OCI-LY1 (cell line): ENCODE measurements at regions not wholly inside any gene's neighbourhood (a gene's known extent, or its start where the extent isn't known, plus 50 kb on each side); places are given as distances from the start of the nearest gene placed in this dataset.

Experiments used
- H2AFZ ChIP-seq: fragments of 200-600 bp; sonication (generic), shearing (Covaris generic); 2 replicates; pipeline ENCODE4 v1.6.0; 2014; ENCODE audit warnings: antibody characterized with exemption, mild to moderate bottlenecking, low read length
- H3F3A ChIP-seq: fragments of 200-600 bp; sonication (generic), shearing (Covaris generic); 2 replicates; pipeline ENCODE4 v1.6.0; 2014; ENCODE audit warnings: mild to moderate bottlenecking, antibody characterized with exemption, low read length, moderate library complexity; ENCODE audit not compliant: insufficient read depth
- H3K27ac ChIP-seq: fragments of 200-600 bp; sonication (generic); 2 replicates; pipeline ENCODE4 v1.5.1; 2014; ENCODE audit warnings: low read length, mixed run types, mild to moderate bottlenecking, low read depth; ENCODE audit not compliant: poor library complexity, severe bottlenecking
- H3K27me3 ChIP-seq: fragments of 200-600 bp; sonication (generic); 2 replicates; pipeline ENCODE4 v1.6.0; 2014; ENCODE audit warnings: antibody characterized with exemption, mild to moderate bottlenecking, low read length, moderate library complexity; ENCODE audit not compliant: insufficient read depth
- H3K36me3 ChIP-seq: fragments of 200-600 bp; sonication (generic); 2 replicates; pipeline ENCODE4 v1.6.1; 2014; ENCODE audit warnings: mild to moderate bottlenecking, antibody characterized with exemption, low read length, moderate library complexity, mixed read lengths; ENCODE audit not compliant: insufficient read depth
- H3K4me1 ChIP-seq: fragments of 200-600 bp; sonication (generic); 2 replicates; pipeline ENCODE4 v1.5.1; 2014; ENCODE audit warnings: mild to moderate bottlenecking, low read length, moderate library complexity; ENCODE audit not compliant: insufficient read depth, severe bottlenecking
- H3K4me2 ChIP-seq: fragments of 200-600 bp; sonication (generic), shearing (Covaris generic); 2 replicates; pipeline ENCODE4 v1.6.1; 2014; ENCODE audit warnings: low read length
- H3K4me3 ChIP-seq: fragments of 200-600 bp; sonication (generic); 2 replicates; pipeline ENCODE4 v1.5.1; 2014; ENCODE audit warnings: low read length, low read depth, mild to moderate bottlenecking, mixed read lengths; ENCODE audit not compliant: poor library complexity, severe bottlenecking
- H3K79me2 ChIP-seq: fragments of 200-600 bp; shearing (Covaris generic); 2 replicates; pipeline ENCODE4 v1.6.1; 2016; ENCODE audit warnings: mixed run types, low read length, mixed read lengths; ENCODE audit not compliant: insufficient read depth
- H3K9ac ChIP-seq: fragments of 200-600 bp; sonication (generic), shearing (Covaris generic); 2 replicates; pipeline ENCODE4 v1.6.1; 2014; ENCODE audit warnings: mild to moderate bottlenecking, low read length, mixed read lengths
- H3K9me2 ChIP-seq: fragments of 200-600 bp; sonication (generic), shearing (Covaris generic); 2 replicates; pipeline ENCODE4 v1.6.1; 2014; ENCODE audit warnings: low read depth, mild to moderate bottlenecking, low read length, mixed read lengths
- H3K9me3 ChIP-seq: fragments of 200-600 bp; shearing (Covaris generic); 2 replicates; pipeline ENCODE4 v1.6.1; 2014; ENCODE audit warnings: low read length, mixed read lengths
- H4K20me1 ChIP-seq: fragments of 200-600 bp; sonication (generic), shearing (Covaris generic); 2 replicates; pipeline ENCODE4 v1.6.0; 2016; ENCODE audit warnings: mild to moderate bottlenecking, low read length; ENCODE audit not compliant: insufficient read depth
- CTCF ChIP-seq: fragments of 200-600 bp; sonication (generic), shearing (Covaris generic); IDR thresholded peaks from 2 replicates; pipeline ENCODE4 v1.5.1; 2017; ENCODE audit warnings: mild to moderate bottlenecking, antibody characterized with exemption, low read length, moderate library complexity, mixed read lengths
- EZH2 ChIP-seq: fragments of 200-600 bp; sonication (generic), shearing (Covaris generic); IDR thresholded peaks from 2 replicates; pipeline ENCODE4 v1.8.0; 2017; ENCODE audit warnings: borderline replicate concordance, mixed run types, mild to moderate bottlenecking, antibody characterized with exemption, low read length, moderate library complexity, mixed read lengths

- Histone ChIP-seq H4K20me1 (no peaks in the 10 kb centered on the region), H3K4me3 (no peak overlapping the region), H3K27me3 (no peaks in the 10 kb centered on the region; the same call in 1 of the 2 replicates), H2AFZ (no peak overlapping the region), H3F3A (no peaks in the 10 kb centered on the region), H3K79me2 (no peaks in the 10 kb centered on the region), H3K36me3 (no peaks in the 10 kb centered on the region; the same call in 1 of the 2 replicates), H3K4me2 (no peak overlapping the region), H3K9ac (no peak overlapping the region), H3K4me1 (no peaks in the 10 kb centered on the region), H3K27ac (no peak overlapping the region), H3K9me3 (peaks cover 24% of the 10 kb centered on the region), H3K9me2 (no peaks in the 10 kb centered on the region)
- TF ChIP-seq CTCF (no peak), EZH2 (no peak)
Measured at GRCh38 chr16:11485676-11486075, 101.0 kb downstream of the LITAF start.

GRCh38 chr16:11487289-11487688, 99.4 kb downstream of the LITAF start:
- Histone ChIP-seq H3K36me3 (no peaks in the 10 kb centered on the region; the same call in 1 of the 2 replicates), H3K9me3 (peaks cover 25% of the 10 kb centered on the region), H3K9me2 (no peaks in the 10 kb centered on the region), H3K4me1 (no peaks in the 10 kb centered on the region), H3K4me2 (no peak overlapping the region), H3K79me2 (no peaks in the 10 kb centered on the region), H3K27me3 (no peaks in the 10 kb centered on the region; the same call in 1 of the 2 replicates), H3K9ac (no peak overlapping the region), H2AFZ (no peak overlapping the region), H3F3A (no peaks in the 10 kb centered on the region), H3K27ac (no peak overlapping the region), H4K20me1 (no peaks in the 10 kb centered on the region), H3K4me3 (no peak overlapping the region)
- no peak for TF ChIP-seq CTCF
- TF ChIP-seq EZH2, result no peak

GRCh38 chr16:11488304-11488703, 98.4 kb downstream of the LITAF start:
- Histone ChIP-seq H3K9me2 (no peaks in the 10 kb centered on the region), H3K36me3 (no peaks in the 10 kb centered on the region; the same call in 1 of the 2 replicates), H3K4me3 (no peak overlapping the region), H3K27me3 (no peaks in the 10 kb centered on the region; the same call in 1 of the 2 replicates), H3K27ac (no peak overlapping the region), H4K20me1 (no peaks in the 10 kb centered on the region), H3K9ac (no peak overlapping the region), H3K9me3 (peaks cover 19% of the 10 kb centered on the region), H2AFZ (no peak overlapping the region), H3F3A (no peaks in the 10 kb centered on the region), H3K4me2 (no peak overlapping the region), H3K4me1 (no peaks in the 10 kb centered on the region), H3K79me2 (no peaks in the 10 kb centered on the region)
- TF ChIP-seq CTCF (no peak), EZH2 (no peak)
